Mesenchymal stem cell (in vitro differentiated cells and primary cell): ENCODE measurements at regions not wholly inside any gene's neighbourhood (a gene's known extent, or its start where the extent isn't known, plus 50 kb on each side); places are given as distances from the start of the nearest gene placed in this dataset.

Experiments
- DNase-seq: peaks from one replicate; pipeline ENCODE4 v3.0.0-alpha.2; 2013
- H2AFZ ChIP-seq: one replicate; pipeline ENCODE4 v1.6.1; 2013; ENCODE audit warnings: low read depth, mild to moderate bottlenecking, control low read depth, inconsistent platforms, low read length, moderate library complexity
- H2AK5ac ChIP-seq: 2 replicates; pipeline ENCODE4 v1.6.1; 2013; ENCODE audit warnings: low read length, moderate library complexity, mild to moderate bottlenecking, inconsistent platforms; ENCODE audit not compliant: severe bottlenecking
- H2BK120ac ChIP-seq: one replicate; pipeline ENCODE4 v1.6.1; 2013; ENCODE audit warnings: low read depth, mild to moderate bottlenecking, inconsistent platforms, low read length, moderate library complexity
- H2BK12ac ChIP-seq, 2 experiments: one replicate each; pipeline ENCODE4 v1.6.1; 2013; ENCODE audit warnings: inconsistent platforms in 2 of 2, low read length in 2 of 2, mild to moderate bottlenecking in 2 of 2, moderate library complexity in 2 of 2, control low read depth in 1 of 2
- H2BK15ac ChIP-seq: one replicate; pipeline ENCODE4 v1.6.1; 2013; ENCODE audit warnings: mild to moderate bottlenecking, low read depth, inconsistent platforms; ENCODE audit not compliant: poor library complexity, severe bottlenecking
- H2BK5ac ChIP-seq: 2 replicates; pipeline ENCODE4 v1.6.1; 2013; ENCODE audit warnings: low read depth, mild to moderate bottlenecking, low read length, control low read depth, inconsistent platforms; ENCODE audit not compliant: poor library complexity, severe bottlenecking
- H3K14ac ChIP-seq, 2 experiments: one replicate each; pipeline ENCODE4 v1.6.1; 2013; ENCODE audit warnings: inconsistent platforms in 2 of 2, low read length in 2 of 2, control low read depth in 1 of 2, mild to moderate bottlenecking in 1 of 2, moderate library complexity in 1 of 2
- H3K18ac ChIP-seq, 2 experiments: one replicate each; pipeline ENCODE4 v1.6.1; 2013; ENCODE audit warnings: inconsistent platforms in 2 of 2, low read length in 2 of 2, control low read depth in 1 of 2, low read depth in 1 of 2, mild to moderate bottlenecking in 1 of 2
- H3K23ac ChIP-seq, 2 experiments: one replicate each; pipeline ENCODE4 v1.6.1; 2013; ENCODE audit warnings: inconsistent platforms in 2 of 2, low read length in 2 of 2, mild to moderate bottlenecking in 2 of 2, moderate library complexity in 2 of 2, control low read depth in 1 of 2
- H3K27ac ChIP-seq: 2 replicates; pipeline ENCODE4 v1.5.1; 2013; ENCODE audit warnings: mild to moderate bottlenecking, moderate library complexity, low read length, control low read depth, inconsistent platforms; ENCODE audit not compliant: poor library complexity, severe bottlenecking
- H3K27me3 ChIP-seq, 2 experiments: 2 replicates each; pipeline versions ENCODE4 v1.6.1 to v1.7.0; 2013; ENCODE audit warnings: low read length in 2 of 2, mild to moderate bottlenecking in 2 of 2, moderate library complexity in 2 of 2, control low read depth in 1 of 2, inconsistent platforms in 1 of 2; ENCODE audit not compliant: control insufficient read depth in 1 of 2, insufficient read depth in 1 of 2
- H3K36me3 ChIP-seq, 2 experiments: 2 replicates each; pipeline versions ENCODE4 v1.6.1 to v1.7.0; 2013; ENCODE audit warnings: low read length in 2 of 2, control low read depth in 1 of 2, inconsistent platforms in 1 of 2, low read depth in 1 of 2, mild to moderate bottlenecking in 1 of 2; ENCODE audit not compliant: insufficient read depth in 2 of 2, control insufficient read depth in 1 of 2
- H3K4ac ChIP-seq, 2 experiments: one replicate each; pipeline ENCODE4 v1.6.1; 2013; ENCODE audit warnings: inconsistent platforms in 2 of 2, low read length in 2 of 2, mild to moderate bottlenecking in 2 of 2, moderate library complexity in 2 of 2, control low read depth in 1 of 2, low read depth in 1 of 2
- H3K4me1 ChIP-seq: 2 replicates; pipeline ENCODE4 v1.6.1; 2013; ENCODE audit warnings: low read depth, low read length, control low read depth; ENCODE audit not compliant: control insufficient read depth, insufficient read depth
- H3K4me2 ChIP-seq: 2 replicates; pipeline ENCODE4 v1.6.1; 2013; ENCODE audit warnings: low read length, mild to moderate bottlenecking, inconsistent platforms; ENCODE audit not compliant: poor library complexity, severe bottlenecking
- H3K4me3 ChIP-seq, 2 experiments: 2 replicates each; pipeline versions ENCODE4 v1.5.1 to v1.7.0; 2013; ENCODE audit warnings: low read length in 2 of 2, mild to moderate bottlenecking in 2 of 2, control low read depth in 1 of 2, low read depth in 1 of 2; ENCODE audit not compliant: insufficient read depth in 1 of 2
- H3K79me1 ChIP-seq: replicated peaks from 2 replicates; pipeline ENCODE4 v1.6.1; 2013; ENCODE audit warnings: mild to moderate bottlenecking, control low read depth, low read length, inconsistent platforms; ENCODE audit not compliant: poor library complexity, severe bottlenecking
- H3K9ac ChIP-seq: 2 replicates; pipeline ENCODE4 v1.7.0; 2013; ENCODE audit warnings: mild to moderate bottlenecking, low read length, moderate library complexity
- H3K9me3 ChIP-seq: 2 replicates; pipeline ENCODE4 v1.7.0; 2013; ENCODE audit warnings: mild to moderate bottlenecking, low read length; ENCODE audit not compliant: control insufficient read depth
- H4K8ac ChIP-seq: one replicate; pipeline ENCODE4 v1.6.1; 2013; ENCODE audit warnings: inconsistent platforms, mild to moderate bottlenecking, low read length, moderate library complexity
- H4K91ac ChIP-seq: one replicate; pipeline ENCODE4 v1.6.1; 2013; ENCODE audit warnings: mild to moderate bottlenecking, low read length, inconsistent platforms
- whole genome bisulfite sequencing: methylation state at CpG from one replicate; pipeline ENCODE4 v1.1.7; 2013; ENCODE audit warnings: mixed read lengths; 5-methylcytosine and 5-hydroxymethylcytosine counted together

- H3K23ac ChIP-seq: no peak overlapping the region
- no peak overlapping the region for H3K4me3 ChIP-seq
- no peak overlapping the region for H4K8ac ChIP-seq
- peaks cover 0 to 21% of the 10 kb centered on the region in 2 experiments for H3K27me3 ChIP-seq
- H3K4me1 ChIP-seq: no peaks in the 10 kb centered on the region
- no peak overlapping the region for H2BK15ac ChIP-seq
- no peak overlapping the region for H3K9ac ChIP-seq
- peaks cover 4% of the 10 kb centered on the region for H3K9me3 ChIP-seq
- H3K36me3 ChIP-seq: no peaks in the 10 kb centered on the region
- H2AFZ ChIP-seq: no peak overlapping the region
- no peak overlapping the region for H3K4me2 ChIP-seq
- H3K79me1 ChIP-seq: no peaks in the 10 kb centered on the region
- DNase-seq: peak; percentile 6
- no peak overlapping the region for H2AK5ac ChIP-seq
- H3K14ac ChIP-seq: no peak overlapping the region
- peak overlapping the region in 1 of 2 experiments; percentile 76 for H3K4ac ChIP-seq
- H2BK12ac ChIP-seq: peak overlapping the region in 1 of 2 experiments; percentile 45
- 90% methylated on average over 3 of the region's 4 CpGs for WGBS
- no peak overlapping the region for H3K27ac ChIP-seq
- H2BK5ac ChIP-seq: no peak overlapping the region
- H4K91ac ChIP-seq: no peak overlapping the region
- H2BK120ac ChIP-seq: no peak overlapping the region
- peak overlapping the region in 1 of 2 experiments; percentile 66 for H3K18ac ChIP-seq
Measured at GRCh38 chr2:11998626-11999378, 252.4 kb downstream of the LPIN1 start.

DNA sequence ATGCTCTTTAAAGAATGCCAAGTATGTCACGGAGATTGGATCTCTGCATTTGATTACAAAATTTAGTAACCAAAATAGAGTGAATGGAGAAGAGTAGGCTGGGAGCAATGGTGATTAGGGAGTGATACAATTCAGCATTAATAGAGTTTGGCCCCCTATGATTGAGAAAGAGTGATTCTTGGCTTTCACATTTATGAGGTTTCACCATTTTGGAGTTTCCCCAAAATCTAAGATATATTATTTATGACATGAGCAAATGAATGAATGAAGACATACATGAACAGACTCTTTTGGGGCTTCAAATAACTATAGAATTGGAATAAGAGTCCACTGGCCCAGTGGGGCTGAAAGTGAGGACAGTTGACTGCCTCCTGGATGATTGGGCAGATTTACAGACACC is 255.2 kb downstream of the LPIN1 start:
- no peak overlapping the region for H4K8ac ChIP-seq
- H3K4me3 ChIP-seq: no peak overlapping the region
- H3K27me3 ChIP-seq: peaks cover 0 to 19% of the 10 kb centered on the region in 2 experiments
- no peak overlapping the region for H3K14ac ChIP-seq
- H2AFZ ChIP-seq: no peak overlapping the region
- no peak overlapping the region for H2BK12ac ChIP-seq
- no peaks in the 10 kb centered on the region for H3K4me1 ChIP-seq
- H3K4me2 ChIP-seq: no peak overlapping the region
- no peak overlapping the region for H3K9ac ChIP-seq
- no peak overlapping the region for H2BK120ac ChIP-seq
- 100% methylated on average over 1 of the region's 1 CpG for WGBS
- no peak overlapping the region for H4K91ac ChIP-seq
- no peak overlapping the region for H2BK5ac ChIP-seq
- no peaks in the 10 kb centered on the region for H3K79me1 ChIP-seq
- H3K9me3 ChIP-seq: no peaks in the 10 kb centered on the region
- no peak overlapping the region for H3K4ac ChIP-seq
- DNase-seq: no peak
- no peak overlapping the region for H3K23ac ChIP-seq
- H3K36me3 ChIP-seq: no peaks in the 10 kb centered on the region
- H2BK15ac ChIP-seq: no peak overlapping the region
- H3K18ac ChIP-seq: no peak overlapping the region
- no peak overlapping the region for H3K27ac ChIP-seq
- H2AK5ac ChIP-seq: no peak overlapping the region

DNA sequence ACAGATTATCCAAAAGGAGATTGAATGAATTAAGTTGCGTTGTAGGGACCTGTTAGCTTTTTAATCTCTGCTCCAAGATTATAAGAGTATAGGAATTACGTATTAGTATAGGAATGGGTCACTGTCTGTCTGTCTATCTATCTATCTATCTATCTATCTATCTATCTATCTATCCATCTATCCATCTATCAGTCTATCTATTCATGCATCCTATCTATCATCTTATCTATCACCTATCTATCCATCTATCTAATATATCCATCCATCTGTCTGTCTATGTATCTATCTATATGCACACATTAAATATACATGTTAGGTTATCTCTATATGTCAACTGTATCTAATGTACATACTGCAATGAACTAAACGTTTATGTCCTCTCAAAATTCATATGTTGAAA is 255.8 kb downstream of the LPIN1 start:
- no peak overlapping the region for H3K23ac ChIP-seq
- no peak overlapping the region for H2AFZ ChIP-seq
- no peak overlapping the region for H4K91ac ChIP-seq
- peaks cover 0 to 19% of the 10 kb centered on the region in 2 experiments for H3K27me3 ChIP-seq
- H2AK5ac ChIP-seq: no peak overlapping the region
- H3K9me3 ChIP-seq: no peaks in the 10 kb centered on the region
- no peak overlapping the region for H3K4ac ChIP-seq
- no peak for DNase-seq
- no peak overlapping the region for H3K9ac ChIP-seq
- H2BK5ac ChIP-seq: no peak overlapping the region
- H3K27ac ChIP-seq: no peak overlapping the region
- H3K4me1 ChIP-seq: peaks cover 2% of the 10 kb centered on the region
- H3K14ac ChIP-seq: no peak overlapping the region
- no peaks in the 10 kb centered on the region for H3K79me1 ChIP-seq
- H3K4me3 ChIP-seq: no peak overlapping the region
- no peak overlapping the region for H3K4me2 ChIP-seq
- H2BK12ac ChIP-seq: no peak overlapping the region
- H3K36me3 ChIP-seq: no peaks in the 10 kb centered on the region
- no peak overlapping the region for H3K18ac ChIP-seq
- H2BK120ac ChIP-seq: no peak overlapping the region
- no peak overlapping the region for H4K8ac ChIP-seq
- no CpG with 5 or more reads among the region's 3 CpGs for WGBS
- no peak overlapping the region for H2BK15ac ChIP-seq

DNA sequence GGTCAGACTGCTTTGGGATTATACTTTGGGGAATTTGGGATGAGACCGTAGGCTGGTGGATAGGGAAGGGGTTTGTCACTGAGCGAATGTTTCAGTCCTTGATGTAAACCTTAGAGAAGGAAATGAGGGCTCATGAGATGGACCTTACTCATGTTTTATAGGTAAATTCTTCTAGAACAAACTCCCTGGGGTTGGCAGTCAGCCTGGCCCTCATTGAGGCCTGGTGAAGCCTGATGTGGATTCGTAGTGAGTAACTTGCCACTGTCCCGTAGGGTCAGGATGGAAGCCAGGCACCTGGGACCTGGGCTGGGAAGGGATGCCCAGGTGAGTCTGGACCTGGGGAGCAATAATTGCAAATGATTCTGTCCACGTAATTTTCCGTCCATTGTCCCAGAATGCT is 258.3 kb downstream of the LPIN1 start:
- Histone ChIP-seq H3K79me1 (no peaks in the 10 kb centered on the region), H2AK5ac (no peak overlapping the region), H3K4me3 (no peak overlapping the region), H2BK5ac (no peak overlapping the region), H3K27ac (no peak overlapping the region), H2BK120ac (no peak overlapping the region), H2BK12ac (no peak overlapping the region), H3K23ac (no peak overlapping the region), H3K36me3 (no peaks in the 10 kb centered on the region), H3K4me1 (peaks cover 3% of the 10 kb centered on the region), H2BK15ac (no peak overlapping the region), H3K14ac (no peak overlapping the region), H3K4me2 (no peak overlapping the region), H3K18ac (peak overlapping the region in 1 of 2 experiments; percentile 18), H2AFZ (no peak overlapping the region), H3K27me3 (peaks cover 0 to 18% of the 10 kb centered on the region in 2 experiments), H3K9me3 (no peaks in the 10 kb centered on the region), H3K4ac (no peak overlapping the region), H4K91ac (no peak overlapping the region), H3K9ac (no peak overlapping the region), H4K8ac (no peak overlapping the region)
- DNase-seq: no peak
- WGBS: over 99% methylated on average over 6 of the region's 6 CpGs
